DMS153 treated with DMSO at 0.1 percent for 48 hours (cell line): ENCODE measurements at regions not wholly inside any gene's neighbourhood (a gene's known extent, or its start where the extent isn't known, plus 50 kb on each side); places are given as distances from the start of the nearest gene placed in this dataset.

Source experiments
- DNase-seq: peaks from one replicate; lab custom pipeline; 2025; ENCODE audit not compliant: unreplicated experiment; lab: John Stamatoyannopoulos, UW

GRCh38 chr2:18503376-18504228 is 56.9 kb downstream of the RDH14 start:
- DNase-seq = no peak

DNA sequence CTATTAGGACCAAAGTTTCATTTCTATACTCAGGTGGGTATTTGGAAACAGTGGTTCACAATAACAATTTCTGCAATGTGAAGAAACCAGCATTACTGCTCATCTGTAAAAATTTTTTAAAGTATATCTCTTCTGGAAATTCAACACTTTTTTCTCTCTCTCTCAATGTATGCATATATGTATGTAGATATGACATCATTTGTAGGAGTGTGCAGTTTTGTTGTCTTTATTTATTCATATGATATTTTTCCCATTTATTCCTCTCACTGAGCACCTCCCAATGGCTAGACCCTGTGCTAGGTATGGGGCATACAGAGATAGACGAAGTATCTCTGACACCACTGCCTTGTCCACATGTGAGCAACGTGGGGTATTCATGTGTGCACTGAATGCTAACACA is 58.3 kb downstream of the RDH14 start:
- no peak for DNase-seq

DNA sequence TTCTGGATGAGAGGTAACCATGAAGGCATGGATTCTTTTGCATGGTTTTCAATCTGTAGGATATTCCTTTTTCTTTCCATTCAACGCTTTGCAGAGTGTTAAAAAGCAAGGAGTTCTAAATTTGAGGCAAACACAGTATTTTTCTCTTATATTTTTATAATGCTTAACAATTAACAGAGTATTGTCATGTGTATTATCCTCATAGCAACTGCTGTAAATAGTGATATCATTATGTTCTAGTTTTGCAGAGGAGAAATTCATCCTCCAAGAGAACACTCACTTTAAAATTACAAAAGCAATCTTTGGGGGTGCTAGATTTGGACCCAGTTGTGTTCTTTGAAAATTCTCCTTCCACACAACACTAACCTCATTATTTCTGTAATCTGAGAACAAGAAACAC is 58.7 kb downstream of the RDH14 start:
- no peak for DNase-seq

DNA sequence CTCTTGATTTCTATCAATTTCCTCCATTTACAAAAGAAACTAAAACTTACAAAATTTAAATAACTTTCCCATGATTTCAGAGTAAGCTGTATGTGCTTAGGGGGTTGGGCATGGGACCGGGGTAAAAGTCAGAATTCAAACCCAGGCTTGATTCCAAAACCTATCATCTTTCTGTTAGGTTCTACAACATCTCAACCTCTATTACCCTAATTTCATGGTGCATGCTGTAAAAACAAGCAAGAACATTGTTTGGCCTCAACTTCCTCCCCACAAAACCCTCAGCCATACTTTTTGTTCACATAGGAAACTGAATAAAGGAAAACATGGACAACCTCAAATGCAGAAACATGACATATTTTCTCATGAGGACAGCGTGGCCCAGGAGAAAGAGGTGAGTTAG is 59.3 kb downstream of the RDH14 start:
- DNase-seq = no peak

GRCh38 chr2:18500333-18500732 is 60.1 kb downstream of the RDH14 start:
- no peak for DNase-seq

GRCh38 chr2:18498531-18498930 is 61.9 kb downstream of the RDH14 start:
- DNase-seq = no peak

- DNase-seq = no peak
Observed at GRCh38 chr2:18496516-18496915, 63.9 kb downstream of the RDH14 start.

GRCh38 chr2:18495058-18495457 is 65.4 kb downstream of the RDH14 start:
- no peak for DNase-seq

- no peak for DNase-seq
Observed at GRCh38 chr2:18492721-18493120, 67.7 kb downstream of the RDH14 start.

DNA sequence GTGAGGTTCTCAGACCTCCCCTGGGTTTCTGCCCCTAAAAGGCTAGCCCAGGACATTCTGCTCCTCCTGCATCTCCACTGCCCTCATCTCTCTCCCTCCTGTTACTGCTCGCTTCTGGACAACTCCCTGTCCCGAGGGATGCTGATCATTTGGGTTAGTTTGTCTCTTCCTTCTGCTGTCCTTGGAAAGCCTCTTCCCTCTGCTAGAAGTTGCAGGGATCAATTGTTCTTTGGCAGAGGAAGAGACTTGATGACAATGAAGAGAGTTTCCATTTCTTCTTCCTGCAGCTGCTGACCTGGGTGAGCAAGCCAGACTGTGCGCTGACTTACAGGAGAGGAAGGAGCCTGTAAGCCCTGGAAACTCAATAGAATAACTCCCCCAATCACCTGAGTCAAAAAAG is 68.9 kb downstream of the RDH14 start:
- no peak for DNase-seq

GRCh38 chr2:18490901-18491300 is 69.6 kb downstream of the RDH14 start:
- no peak for DNase-seq

- DNase-seq = no peak
Observed at GRCh38 chr2:18487106-18487913, 73.1 kb downstream of the RDH14 start.

- DNase-seq = no peak
Observed at GRCh38 chr2:18484625-18485024, 75.8 kb downstream of the RDH14 start.

GRCh38 chr2:18483896-18484295 is 76.6 kb downstream of the RDH14 start:
- no peak for DNase-seq

DNA sequence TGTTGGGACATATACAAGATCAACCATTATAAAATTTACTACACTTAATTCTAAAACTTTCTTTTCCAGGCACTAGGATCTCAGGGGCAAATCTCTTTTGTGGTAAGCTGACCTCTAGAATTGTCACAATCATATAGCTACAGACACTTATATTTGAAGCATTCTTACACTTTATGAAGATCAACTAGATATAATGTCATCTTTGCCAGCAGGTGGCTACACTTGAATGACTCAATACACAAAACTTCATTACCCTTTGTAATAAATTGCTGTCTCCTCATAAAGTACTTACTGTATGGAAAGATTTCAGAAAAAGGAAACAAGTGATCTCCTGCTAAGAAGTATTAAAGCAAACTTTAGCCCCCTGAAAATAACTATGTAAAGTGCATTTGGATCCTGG is 77.8 kb downstream of the RDH14 start:
- no peak for DNase-seq

DNA sequence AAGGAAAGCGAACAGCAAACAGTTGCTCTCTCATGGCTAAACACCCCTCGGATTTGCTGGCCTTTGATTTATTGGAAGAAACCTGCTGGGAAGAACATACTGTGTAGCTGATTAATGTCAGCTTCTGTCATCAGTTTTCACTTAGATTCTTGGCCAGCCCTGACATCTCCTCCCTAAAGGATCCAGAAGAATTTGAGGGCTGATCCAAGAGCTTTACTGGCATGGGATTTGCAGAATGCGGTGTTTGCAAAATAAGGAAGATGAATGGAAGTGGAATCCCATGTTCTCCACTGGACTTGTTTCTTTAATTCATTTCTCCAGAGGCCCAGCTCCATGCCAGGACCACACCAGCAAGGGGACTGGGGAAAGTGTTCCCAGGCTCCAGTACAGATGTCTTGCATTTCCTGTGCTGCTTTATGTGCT is 80.5 kb downstream of the RDH14 start:
- no peak for DNase-seq

- DNase-seq = no peak
Observed at GRCh38 chr2:18477293-18477692, 83.2 kb downstream of the RDH14 start.

DNA sequence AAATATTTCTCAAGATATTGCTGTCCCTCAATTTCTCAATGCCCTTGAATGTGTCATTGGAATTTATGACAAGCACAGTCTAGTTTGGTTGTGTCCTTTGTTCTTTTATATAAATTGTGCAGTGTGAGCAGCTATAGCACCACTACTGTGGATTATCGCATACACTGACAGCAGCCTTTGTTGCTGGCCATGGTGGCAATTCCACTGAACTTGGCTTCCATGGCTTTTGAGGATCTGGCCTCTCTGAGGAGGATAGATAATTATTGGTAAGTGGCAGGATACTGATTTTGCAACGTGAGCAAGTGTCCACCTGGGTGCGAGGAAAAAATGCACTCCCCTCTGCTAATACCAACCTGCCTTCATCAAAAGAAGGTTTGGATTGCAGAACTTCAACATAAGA is 84.0 kb downstream of the RDH14 start:
- DNase-seq = no peak

DNA sequence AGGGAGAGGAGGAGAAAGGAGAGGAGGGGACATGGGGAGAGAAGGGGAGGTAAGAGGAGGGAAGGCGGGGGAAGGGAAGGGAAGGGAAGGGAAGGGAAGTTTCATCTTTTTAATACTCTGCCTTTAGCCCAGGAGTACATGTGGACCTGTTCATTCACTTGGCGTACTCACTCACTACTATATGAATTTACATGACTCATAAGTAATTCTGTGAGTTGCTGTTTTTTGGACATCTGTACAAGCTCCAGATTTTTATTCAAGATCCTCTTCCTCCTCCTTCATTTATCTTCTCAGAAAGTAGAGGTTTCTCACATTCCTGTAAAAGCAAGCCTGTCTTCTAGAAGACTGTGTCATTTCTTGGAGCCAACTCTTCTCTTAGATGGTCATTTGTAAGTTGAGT is 84.6 kb downstream of the RDH14 start:
- no peak for DNase-seq

DNA sequence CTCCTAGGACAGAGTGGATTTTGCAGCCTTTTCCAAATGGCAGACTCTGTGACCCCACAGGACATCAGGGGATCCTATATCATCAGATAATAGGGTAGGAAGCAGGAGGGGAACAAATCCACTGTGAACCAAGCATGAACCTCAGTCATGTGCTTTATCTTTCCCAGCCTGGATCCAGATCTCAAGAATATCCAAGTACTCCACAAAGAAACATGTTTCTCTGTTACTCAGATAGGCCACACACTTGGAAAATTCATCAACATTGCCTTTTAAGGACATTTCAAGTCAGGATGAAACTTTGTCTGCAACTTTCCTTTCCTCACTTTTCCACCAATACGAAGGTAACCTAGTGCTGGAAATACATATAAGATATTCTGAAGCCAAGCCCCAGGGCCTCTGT is 85.8 kb downstream of the RDH14 start:
- no peak for DNase-seq

GRCh38 chr2:18473241-18474181 is 86.9 kb downstream of the RDH14 start:
- no peak for DNase-seq
